ENCODE measurements at regions not wholly inside any gene's neighbourhood (a gene's known extent, or its start where the extent isn't known, plus 50 kb on each side); places are given as distances from the start of the nearest gene placed in this dataset.

DNA sequence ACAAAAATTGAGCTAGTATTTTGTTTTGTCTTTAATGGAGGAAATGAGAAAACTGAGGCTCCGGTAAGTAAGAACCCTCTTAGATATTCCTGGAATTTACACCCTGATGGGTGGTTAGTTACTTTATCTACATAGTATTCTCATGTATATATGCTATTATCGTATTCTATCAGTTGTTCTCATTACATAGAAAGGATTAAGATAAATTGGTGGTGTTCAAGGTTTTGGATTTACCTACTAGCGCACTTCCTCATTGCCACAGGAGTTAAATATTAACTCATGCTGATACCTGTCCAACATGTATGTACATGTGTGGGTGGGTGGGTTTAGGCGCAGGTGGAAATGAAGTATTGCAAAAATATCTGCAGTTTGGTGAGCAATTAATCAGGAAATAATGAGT is 61.1 kb upstream of the IFNE start:
- TF ChIP-seq SUZ12 (IDR thresholded peaks at IDR 0.05; ENCODE audit: low read depth, low read length) (no peak), ZNF124 (CRISPR knock-in tag; IDR thresholded peaks at IDR 0.05) (no peak), POLR2AphosphoS5 (IDR thresholded peaks at IDR 0.05; ENCODE audit: low read depth, low read length) (no peak), NFYB (CRISPR knock-in tag; IDR thresholded peaks at IDR 0.05) (no peak), KAT7 (CRISPR knock-in tag; IDR thresholded peaks at IDR 0.05; ENCODE audit: borderline replicate concordance) (no peak), ZMAT3 (CRISPR knock-in tag; conservative IDR thresholded peaks at IDR 0.05) (no peak), NR3C1 (CRISPR knock-in tag; IDR thresholded peaks at IDR 0.05) (no peak), EZH2 (conservative IDR thresholded peaks at IDR 0.05; ENCODE audit: low read depth, low read length) (no peak), POLR2A (IDR thresholded peaks at IDR 0.05; ENCODE audit: insufficient read depth in 1 of 2, low read depth in 2 of 2, low read length in 2 of 2) (no peak), TAF1 (CRISPR knock-in tag; IDR thresholded peaks at IDR 0.05) (no peak), CTCF (CRISPR knock-in tag; IDR thresholded peaks at IDR 0.05) (no peak)

Measured in HepG2 (cell line).